ENCODE measurements at regions not wholly inside any gene's neighbourhood (a gene's known extent, or its start where the extent isn't known, plus 50 kb on each side); places are given as distances from the start of the nearest gene placed in this dataset.

DNA sequence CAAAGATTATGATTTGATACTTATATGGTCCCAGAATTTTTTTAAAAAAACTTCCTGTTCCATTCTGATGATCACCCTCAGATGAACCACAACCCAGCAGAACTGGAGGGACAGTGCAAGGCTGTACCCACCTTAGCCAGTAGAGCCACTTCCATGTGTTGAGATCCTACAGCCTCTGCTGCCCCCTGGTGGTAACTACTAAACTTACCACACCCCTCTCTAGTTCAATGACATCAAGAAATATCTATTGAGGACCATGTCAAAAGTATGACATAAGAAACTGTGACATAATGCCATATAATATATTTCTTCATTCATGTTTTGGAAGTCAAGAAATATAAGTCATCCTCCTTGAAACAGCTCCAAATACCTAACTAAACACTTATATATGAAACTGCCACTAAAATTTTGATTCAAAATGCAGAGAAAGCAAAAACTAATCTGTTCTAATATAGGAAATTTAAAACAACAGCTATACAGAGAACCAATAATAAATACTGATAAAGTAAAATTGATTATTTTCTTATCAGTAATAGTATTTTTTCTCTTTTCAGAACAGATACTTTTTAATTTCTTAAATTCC lies 412.6 kb downstream of the KCTD12 start:
- DNase-seq (ENCODE audit: low spot score): peak; percentile 51
- Mint-ChIP-seq H3K27me3 (ENCODE audit: low read depth) (peaks cover 3% of the 10 kb centered on the region), H3K27ac (no peak overlapping the region), H3K4me3 (no peak overlapping the region), H3K9me3 (no peaks in the 10 kb centered on the region), H3K36me3 (ENCODE audit: low read depth) (no peaks in the 10 kb centered on the region), H3K4me1 (ENCODE audit: low read depth) (no peaks in the 10 kb centered on the region)

DNA sequence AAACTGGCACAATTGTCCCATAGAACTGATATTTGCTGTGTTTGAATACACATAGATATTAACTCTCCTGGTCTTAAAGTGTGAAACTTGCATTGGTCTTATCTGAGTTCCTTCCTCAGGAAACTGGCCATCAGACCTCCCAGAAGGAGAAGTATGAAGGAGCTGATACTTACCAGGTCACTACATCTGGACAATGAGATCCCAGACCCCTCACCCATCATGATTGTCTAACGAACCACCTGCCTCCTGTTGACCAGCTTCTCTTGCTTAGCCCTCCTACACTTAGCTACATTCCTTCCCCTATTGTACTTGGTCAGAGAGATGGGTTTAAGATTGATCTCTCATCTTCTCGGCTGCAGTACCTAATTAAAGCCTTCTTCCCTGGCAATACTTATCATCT lies 413.3 kb downstream of the KCTD12 start:
- H3K27me3 Mint-ChIP-seq (ENCODE audit: low read depth): peaks cover 3% of the 10 kb centered on the region
- no peak overlapping the region for H3K27ac Mint-ChIP-seq
- no peak for DNase-seq (ENCODE audit: low spot score)
- no peaks in the 10 kb centered on the region for H3K4me1 Mint-ChIP-seq (ENCODE audit: low read depth)
- H3K36me3 Mint-ChIP-seq (ENCODE audit: low read depth): no peaks in the 10 kb centered on the region
- no peaks in the 10 kb centered on the region for H3K9me3 Mint-ChIP-seq
- no peak overlapping the region for H3K4me3 Mint-ChIP-seq

DNA sequence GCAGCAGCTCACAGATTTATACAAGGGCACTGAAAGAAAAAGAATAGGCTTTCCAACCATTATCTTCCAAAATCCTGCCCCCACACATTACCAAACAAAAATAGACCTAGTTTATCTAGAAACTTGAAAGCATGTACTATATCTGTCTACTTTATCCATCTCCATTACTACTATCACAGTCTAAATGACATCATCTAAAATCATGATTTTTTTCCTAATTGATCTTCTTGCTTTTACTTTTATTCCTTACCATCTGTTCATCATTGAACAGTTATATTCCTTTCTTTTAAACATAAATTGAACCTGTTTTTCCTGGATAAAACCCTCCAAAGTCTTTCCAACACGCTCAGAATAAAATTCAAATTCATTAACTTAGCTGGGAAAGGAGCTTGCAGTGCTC lies 414.7 kb downstream of the KCTD12 start:
- no peak overlapping the region for H3K27ac Mint-ChIP-seq
- H3K9me3 Mint-ChIP-seq: no peaks in the 10 kb centered on the region
- H3K27me3 Mint-ChIP-seq (ENCODE audit: low read depth): peaks cover 3% of the 10 kb centered on the region
- DNase-seq (ENCODE audit: low spot score): no peak
- no peak overlapping the region for H3K4me3 Mint-ChIP-seq
- no peaks in the 10 kb centered on the region for H3K36me3 Mint-ChIP-seq (ENCODE audit: low read depth)
- H3K4me1 Mint-ChIP-seq (ENCODE audit: low read depth): no peaks in the 10 kb centered on the region

DNA sequence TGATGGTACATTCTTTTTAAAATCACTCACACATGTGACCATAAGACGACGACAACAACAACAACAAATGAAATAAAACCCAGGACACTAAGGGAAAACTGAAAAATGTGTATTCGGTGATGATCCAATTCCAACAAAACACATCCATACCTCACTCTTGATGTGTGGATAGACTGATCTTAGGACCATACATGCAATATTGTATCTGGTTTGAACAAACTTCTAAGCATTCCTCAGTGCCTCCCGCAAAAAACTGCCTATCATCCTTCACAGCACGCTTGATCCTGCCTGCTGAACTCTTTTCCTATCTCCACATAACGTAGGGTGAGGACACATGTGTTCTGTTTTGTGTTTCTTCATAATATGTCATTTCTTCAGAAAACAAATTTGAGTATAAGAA lies 415.2 kb downstream of the KCTD12 start:
- no peak overlapping the region for H3K4me3 Mint-ChIP-seq
- H3K27ac Mint-ChIP-seq: no peak overlapping the region
- H3K36me3 Mint-ChIP-seq (ENCODE audit: low read depth): no peaks in the 10 kb centered on the region
- H3K4me1 Mint-ChIP-seq (ENCODE audit: low read depth): no peaks in the 10 kb centered on the region
- H3K27me3 Mint-ChIP-seq (ENCODE audit: low read depth): peaks cover 3% of the 10 kb centered on the region
- no peak for DNase-seq (ENCODE audit: low spot score)
- H3K9me3 Mint-ChIP-seq: no peaks in the 10 kb centered on the region

DNA sequence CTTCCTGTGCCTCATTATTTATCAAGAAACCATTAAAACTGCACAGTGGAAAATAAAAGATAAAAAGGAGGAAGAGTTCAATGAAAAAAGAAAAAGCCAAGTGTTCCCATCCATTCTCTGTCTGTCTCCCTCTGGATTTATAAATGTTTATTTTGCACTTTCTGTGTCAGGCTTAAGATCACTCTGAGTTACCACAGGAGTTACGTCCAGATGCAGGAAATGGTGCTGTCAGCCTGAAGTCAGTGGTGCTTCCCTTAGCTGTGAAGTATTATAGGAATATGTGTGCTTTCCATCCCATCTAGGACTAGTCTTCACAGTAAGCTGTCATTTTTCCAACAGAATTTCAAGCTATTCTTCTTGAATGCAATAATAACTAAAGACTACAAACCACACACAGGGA lies 420.2 kb downstream of the KCTD12 start:
- Mint-ChIP-seq H3K9me3 (no peaks in the 10 kb centered on the region), H3K4me3 (no peak overlapping the region), H3K27me3 (ENCODE audit: low read depth) (peaks cover 2% of the 10 kb centered on the region)

DNA sequence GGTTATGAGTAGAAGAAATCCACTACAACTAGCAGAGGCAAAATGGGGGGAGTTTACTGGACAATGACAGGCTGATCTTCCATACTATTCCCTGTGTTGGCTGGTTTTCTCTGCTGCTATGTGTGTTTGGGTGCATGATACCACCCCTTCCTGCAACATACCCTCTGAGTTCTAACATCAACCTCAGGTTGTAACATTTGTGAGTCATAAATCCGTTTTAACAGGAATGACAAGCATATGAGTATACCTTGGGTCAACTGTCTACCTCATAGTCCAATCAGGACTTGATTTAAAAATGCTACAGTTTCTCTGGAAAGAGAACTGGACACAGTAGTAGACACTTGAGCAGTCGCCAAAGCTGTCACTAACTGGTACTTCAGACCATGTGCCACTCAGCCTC lies 422.9 kb downstream of the KCTD12 start:
- Mint-ChIP-seq H3K9me3 (no peaks in the 10 kb centered on the region), H3K36me3 (ENCODE audit: low read depth) (no peaks in the 10 kb centered on the region), H3K27me3 (ENCODE audit: low read depth) (peaks cover 3% of the 10 kb centered on the region), H3K27ac (no peak overlapping the region), H3K4me3 (no peak overlapping the region), H3K4me1 (ENCODE audit: low read depth) (no peaks in the 10 kb centered on the region)
- DNase-seq (ENCODE audit: low spot score): no peak

More for the DNA sequence above, 420.2 kb downstream of the KCTD12 start:
- no peak for DNase-seq (ENCODE audit: low spot score)
- no peaks in the 10 kb centered on the region for H3K4me1 Mint-ChIP-seq (ENCODE audit: low read depth)
- no peaks in the 10 kb centered on the region for H3K36me3 Mint-ChIP-seq (ENCODE audit: low read depth)
- no peak overlapping the region for H3K27ac Mint-ChIP-seq

DNA sequence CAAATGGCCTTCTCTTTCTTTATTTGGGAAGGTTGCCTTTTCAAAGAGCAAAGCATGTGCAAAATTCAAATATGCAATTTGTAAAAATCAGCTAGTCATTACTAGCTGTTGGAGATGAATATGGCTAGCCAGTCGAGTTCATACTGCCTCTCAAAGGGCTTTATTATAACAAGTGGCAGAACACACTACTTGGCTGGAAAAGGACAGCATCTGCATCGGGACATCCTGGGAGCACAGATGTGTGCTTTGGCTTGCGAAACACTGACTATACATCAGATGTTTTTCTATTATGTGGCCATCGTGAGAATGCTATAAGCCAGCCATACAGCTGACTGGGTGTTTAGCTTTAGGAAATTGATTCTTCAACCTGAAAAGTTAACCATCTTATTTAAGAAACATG lies 424.2 kb downstream of the KCTD12 start:
- no peak overlapping the region for H3K4me3 Mint-ChIP-seq
- no peak overlapping the region for H3K27ac Mint-ChIP-seq
- no peaks in the 10 kb centered on the region for H3K36me3 Mint-ChIP-seq (ENCODE audit: low read depth)
- DNase-seq (ENCODE audit: low spot score): no peak
- peaks cover 3% of the 10 kb centered on the region for H3K27me3 Mint-ChIP-seq (ENCODE audit: low read depth)
- no peaks in the 10 kb centered on the region for H3K4me1 Mint-ChIP-seq (ENCODE audit: low read depth)
- no peaks in the 10 kb centered on the region for H3K9me3 Mint-ChIP-seq

DNA sequence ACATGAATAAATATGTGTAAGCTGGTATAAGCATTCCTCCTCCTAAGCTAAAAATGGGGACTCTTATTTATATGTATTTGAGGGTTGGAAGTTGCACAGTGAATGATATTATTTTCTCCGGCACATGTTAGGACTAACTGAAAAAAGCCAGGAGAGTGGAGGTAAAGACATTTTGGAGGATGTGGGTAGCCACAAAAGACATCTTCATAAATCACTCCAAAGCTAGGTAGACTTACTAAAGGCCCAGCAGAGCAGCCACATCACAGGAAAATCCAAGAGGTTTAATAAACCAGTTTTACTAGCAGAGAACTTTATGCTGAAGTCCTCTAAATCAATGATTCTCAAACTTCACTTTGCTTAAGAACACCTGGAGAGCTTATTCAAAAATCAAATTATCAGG lies 424.7 kb downstream of the KCTD12 start:
- no peak overlapping the region for H3K27ac Mint-ChIP-seq

DNA sequence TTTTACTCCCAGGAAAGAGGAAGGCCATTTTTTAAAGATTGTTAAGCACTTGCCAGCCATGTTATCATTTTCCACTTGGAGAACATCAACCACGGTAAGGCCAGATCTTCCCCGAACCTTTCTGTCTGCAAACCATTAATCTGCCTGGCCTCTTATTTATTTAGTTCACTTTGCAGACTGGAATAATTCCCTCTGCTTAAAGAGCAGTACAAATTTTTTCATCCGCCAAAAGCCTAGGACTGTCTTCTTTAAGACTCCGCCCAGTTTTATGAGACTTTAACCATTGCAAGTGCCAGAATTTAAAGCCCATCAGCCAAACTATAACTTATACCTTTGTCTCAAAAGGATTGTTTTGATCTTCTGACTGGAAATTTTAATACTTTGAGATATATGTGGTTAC lies 426.3 kb downstream of the KCTD12 start:
- DNase-seq (ENCODE audit: low spot score): no peak
- no peaks in the 10 kb centered on the region for H3K9me3 Mint-ChIP-seq
- H3K4me3 Mint-ChIP-seq: no peak overlapping the region
- peaks cover 3% of the 10 kb centered on the region for H3K27me3 Mint-ChIP-seq (ENCODE audit: low read depth)
- no peak overlapping the region for H3K27ac Mint-ChIP-seq
- H3K4me1 Mint-ChIP-seq (ENCODE audit: low read depth): no peaks in the 10 kb centered on the region
- no peaks in the 10 kb centered on the region for H3K36me3 Mint-ChIP-seq (ENCODE audit: low read depth)

More for the DNA sequence above, 424.7 kb downstream of the KCTD12 start:
- no peaks in the 10 kb centered on the region for H3K4me1 Mint-ChIP-seq (ENCODE audit: low read depth)
- no peaks in the 10 kb centered on the region for H3K36me3 Mint-ChIP-seq (ENCODE audit: low read depth)
- no peaks in the 10 kb centered on the region for H3K9me3 Mint-ChIP-seq
- DNase-seq (ENCODE audit: low spot score): no peak
- H3K27me3 Mint-ChIP-seq (ENCODE audit: low read depth): peaks cover 3% of the 10 kb centered on the region
- no peak overlapping the region for H3K4me3 Mint-ChIP-seq

DNA sequence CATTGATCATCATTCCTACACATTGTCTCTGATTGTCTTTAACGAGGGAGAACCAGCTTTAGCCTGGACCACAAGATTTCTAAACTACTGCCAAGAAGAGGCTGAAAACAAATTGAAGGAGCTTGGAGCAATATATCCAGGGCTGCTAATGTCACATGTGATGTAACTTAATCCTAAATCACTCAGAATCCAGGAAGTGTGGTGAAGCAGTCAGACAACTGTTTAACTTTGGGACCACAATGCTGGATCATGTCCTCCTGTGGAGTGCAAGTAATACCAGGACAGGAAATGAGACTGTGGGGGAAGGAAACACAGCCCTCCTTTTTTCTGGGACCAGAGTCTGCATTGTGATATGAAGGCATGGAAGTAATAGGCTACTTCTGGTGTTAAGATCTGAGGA lies 430.2 kb downstream of the KCTD12 start:
- Mint-ChIP-seq H3K27ac (no peak overlapping the region), H3K9me3 (peaks cover 10% of the 10 kb centered on the region), H3K27me3 (ENCODE audit: low read depth) (no peaks in the 10 kb centered on the region), H3K4me3 (no peak overlapping the region), H3K4me1 (ENCODE audit: low read depth) (no peaks in the 10 kb centered on the region), H3K36me3 (ENCODE audit: low read depth) (no peaks in the 10 kb centered on the region)
- DNase-seq (ENCODE audit: low spot score): no peak

DNA sequence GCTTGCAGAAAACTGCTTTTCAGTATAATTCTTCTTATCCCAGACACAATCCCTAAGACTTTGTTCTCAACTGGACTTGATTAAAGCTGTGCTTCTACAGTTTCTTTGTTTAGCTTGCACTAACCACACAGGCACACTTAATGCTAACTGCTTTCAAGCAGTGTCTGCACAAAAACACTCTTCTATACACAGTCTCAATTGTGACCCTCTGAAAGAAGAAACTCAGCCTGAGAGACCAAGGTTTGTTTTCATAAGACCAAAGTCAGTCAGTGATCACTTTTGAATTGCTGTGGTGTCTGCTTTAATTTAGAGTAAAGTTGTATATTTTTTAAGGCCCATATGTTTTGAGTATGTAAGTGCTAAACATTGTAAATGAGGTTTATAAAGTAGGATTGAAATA lies 431.2 kb downstream of the KCTD12 start:
- peaks cover 10% of the 10 kb centered on the region for H3K9me3 Mint-ChIP-seq
- no peak for DNase-seq (ENCODE audit: low spot score)
- no peaks in the 10 kb centered on the region for H3K4me1 Mint-ChIP-seq (ENCODE audit: low read depth)
- H3K4me3 Mint-ChIP-seq: no peak overlapping the region
- no peak overlapping the region for H3K27ac Mint-ChIP-seq
- no peaks in the 10 kb centered on the region for H3K27me3 Mint-ChIP-seq (ENCODE audit: low read depth)
- H3K36me3 Mint-ChIP-seq (ENCODE audit: low read depth): no peaks in the 10 kb centered on the region

DNA sequence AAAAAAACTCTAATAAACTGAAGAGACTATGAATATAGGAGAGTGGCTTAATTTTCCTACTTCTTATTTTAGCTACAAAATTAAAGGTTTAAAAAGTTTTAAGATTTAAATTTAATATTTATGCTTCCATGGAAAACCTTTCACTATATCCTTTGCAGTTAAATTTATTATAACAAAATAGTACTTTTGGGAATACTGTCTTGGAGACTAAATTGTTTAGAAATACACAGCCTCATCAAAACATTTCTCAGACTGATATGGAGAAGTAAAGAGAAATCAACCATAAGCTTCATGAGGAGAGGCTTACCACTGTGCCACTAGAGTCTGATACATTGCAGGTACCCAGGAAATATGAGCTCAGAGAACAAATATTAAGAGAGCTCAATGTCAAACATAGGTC lies 436.5 kb downstream of the KCTD12 start:
- no peak overlapping the region for H3K27ac Mint-ChIP-seq
- DNase-seq (ENCODE audit: low spot score): no peak
- no peaks in the 10 kb centered on the region for H3K4me1 Mint-ChIP-seq (ENCODE audit: low read depth)
- no peaks in the 10 kb centered on the region for H3K36me3 Mint-ChIP-seq (ENCODE audit: low read depth)
- peaks cover 10% of the 10 kb centered on the region for H3K9me3 Mint-ChIP-seq
- no peaks in the 10 kb centered on the region for H3K27me3 Mint-ChIP-seq (ENCODE audit: low read depth)
- H3K4me3 Mint-ChIP-seq: no peak overlapping the region

DNA sequence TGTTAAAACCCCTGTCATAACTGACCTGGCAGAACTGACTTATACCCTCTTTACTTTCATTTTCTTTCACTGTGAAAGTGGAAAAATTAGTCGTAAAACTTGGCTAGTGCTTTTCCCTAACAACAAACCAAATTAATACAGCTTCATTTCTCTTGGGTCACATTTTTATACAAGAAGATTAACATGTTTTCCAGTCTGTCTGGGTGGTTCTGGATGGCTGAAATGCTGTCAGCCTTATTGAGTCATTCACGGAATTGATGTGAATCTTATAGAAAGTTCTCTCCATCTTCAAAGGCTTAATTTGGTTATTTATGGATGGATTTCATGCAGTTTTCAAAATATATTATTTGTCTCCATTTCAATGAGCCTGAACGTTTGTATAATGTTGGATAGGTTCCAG lies 440.0 kb downstream of the KCTD12 start:
- H3K4me1 Mint-ChIP-seq (ENCODE audit: low read depth): no peaks in the 10 kb centered on the region
- H3K27me3 Mint-ChIP-seq (ENCODE audit: low read depth): no peaks in the 10 kb centered on the region
- no peaks in the 10 kb centered on the region for H3K9me3 Mint-ChIP-seq
- H3K27ac Mint-ChIP-seq: no peak overlapping the region
- no peak for DNase-seq (ENCODE audit: low spot score)
- no peak overlapping the region for H3K4me3 Mint-ChIP-seq
- H3K36me3 Mint-ChIP-seq (ENCODE audit: low read depth): no peaks in the 10 kb centered on the region

DNA sequence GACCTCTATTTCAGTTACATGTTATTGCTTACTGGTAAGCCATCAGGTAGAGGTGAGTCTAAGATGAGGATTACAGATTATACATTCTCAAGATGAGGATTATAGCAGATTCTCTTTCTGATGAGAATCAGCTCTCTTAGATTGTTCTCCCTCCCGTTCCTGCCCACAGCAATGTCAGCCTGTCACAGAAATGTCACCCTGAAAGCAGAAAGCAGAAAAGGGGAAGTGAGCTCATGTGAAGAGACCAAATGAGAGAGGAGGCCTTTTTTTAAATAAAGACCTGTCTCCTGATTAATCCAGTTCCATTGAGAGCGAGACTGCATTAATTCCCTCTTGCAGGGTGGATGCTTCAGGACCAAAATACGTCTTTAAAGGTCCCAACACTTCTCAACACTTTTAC lies 445.6 kb downstream of the KCTD12 start:
- Mint-ChIP-seq H3K27me3 (ENCODE audit: low read depth) (no peaks in the 10 kb centered on the region), H3K4me3 (no peak overlapping the region), H3K36me3 (ENCODE audit: low read depth) (no peaks in the 10 kb centered on the region), H3K27ac (no peak overlapping the region), H3K4me1 (ENCODE audit: low read depth) (no peaks in the 10 kb centered on the region), H3K9me3 (no peaks in the 10 kb centered on the region)
- no peak for DNase-seq (ENCODE audit: low spot score)

DNA sequence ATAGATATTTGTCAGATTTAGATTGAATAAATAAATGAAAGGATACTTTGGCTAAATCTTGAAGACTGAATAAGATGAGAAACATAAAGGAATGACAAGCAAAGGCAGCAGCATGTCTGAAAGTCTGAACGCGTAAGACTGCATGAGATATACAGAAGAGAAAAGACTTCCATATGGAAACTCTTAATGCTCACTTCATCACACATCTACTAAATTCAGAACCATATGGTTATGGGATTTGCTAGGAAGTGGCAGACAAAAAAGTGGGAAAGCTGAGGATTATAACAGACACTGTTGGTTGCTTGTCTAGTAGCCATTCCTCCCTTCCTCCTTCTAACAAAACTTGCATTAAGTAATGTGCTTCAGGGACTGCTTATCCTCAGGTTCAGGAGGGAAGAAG lies 446.7 kb downstream of the KCTD12 start:
- Mint-ChIP-seq H3K4me3 (no peak overlapping the region), H3K27ac (no peak overlapping the region), H3K9me3 (no peaks in the 10 kb centered on the region), H3K36me3 (ENCODE audit: low read depth) (no peaks in the 10 kb centered on the region), H3K4me1 (ENCODE audit: low read depth) (no peaks in the 10 kb centered on the region), H3K27me3 (ENCODE audit: low read depth) (no peaks in the 10 kb centered on the region)
- no peak for DNase-seq (ENCODE audit: low spot score)
